ENCODE measurements at regions not wholly inside any gene's neighbourhood (a gene's known extent, or its start where the extent isn't known, plus 50 kb on each side); places are given as distances from the start of the nearest gene placed in this dataset.
"Not testable (repeated sequence)": the region's sequence is repeated elsewhere in the genome, so short reads cannot be mapped to it uniquely, and the experiment has no call there.

DNA sequence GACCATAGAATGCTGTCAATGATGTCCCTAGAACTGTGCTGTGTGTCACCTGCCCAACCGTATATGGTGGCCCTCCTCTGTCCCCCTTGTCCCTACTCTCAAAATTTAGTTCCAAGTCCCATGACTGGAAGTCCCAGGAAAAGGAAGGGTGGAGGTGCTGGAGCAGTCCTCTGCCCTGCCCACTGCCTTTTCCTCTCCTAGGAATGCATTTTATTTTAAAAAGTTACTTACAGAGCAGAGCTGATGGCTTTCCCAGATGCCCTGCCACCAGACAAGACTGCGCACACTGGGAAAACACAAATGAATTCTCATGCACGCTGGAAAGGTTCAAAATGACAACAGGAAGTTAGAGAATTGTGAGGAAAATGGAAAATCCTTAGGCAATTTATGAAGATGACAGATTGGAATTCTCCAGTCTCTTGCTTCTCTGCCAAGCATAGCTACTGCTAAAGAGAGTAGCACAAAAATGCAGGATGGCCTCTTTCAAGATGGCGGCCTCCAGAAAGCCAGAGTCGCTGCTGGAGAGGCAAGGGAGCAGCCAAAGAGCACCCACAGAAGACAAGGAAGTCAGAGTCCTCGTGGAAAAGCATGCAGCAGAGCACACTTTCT lies 117.1 kb upstream of the TSC22D1 start:
- Mint-ChIP-seq H3K27ac (no peak overlapping the region), H3K36me3 (no peaks in the 10 kb centered on the region), H3K9me3 (peaks cover 0 to 3% (median 0%) of the 10 kb centered on the region in 11 donors), H3K27me3 (peaks cover 6 to 30% (median 13%) of the 10 kb centered on the region in 5 donors), H3K4me1 (no peaks in the 10 kb centered on the region), H3K4me3 (no peak overlapping the region)
- ChIA-PET POLR2A (no interaction called here), CTCF (no interaction called here)
- Histone ChIP-seq H3K9me3 (ENCODE audit: control insufficient read depth in 2 of 3, low read length in 3 of 3) (no peaks in the 10 kb centered on the region), H3K4me3 (ENCODE audit: low read length) (no peak overlapping the region), H3K36me3 (ENCODE audit: control insufficient read depth in 2 of 3, insufficient read depth in 3 of 3, low read length in 3 of 3) (no peaks in the 10 kb centered on the region), H3K4me1 (ENCODE audit: control insufficient read depth in 2 of 2, insufficient read depth in 2 of 2, low read length in 2 of 2) (no peaks in the 10 kb centered on the region), H3K27me3 (ENCODE audit: control insufficient read depth in 2 of 2, insufficient read depth in 2 of 2, low read length in 2 of 2) (no peaks in the 10 kb centered on the region), H3K27ac (ENCODE audit: low read depth, low read length) (no peak overlapping the region)
- ATAC-seq (no peak), DNase-seq (no peak)
- intact Hi-C loops (cut with micrococcal nuclease): no loop called here

DNA sequence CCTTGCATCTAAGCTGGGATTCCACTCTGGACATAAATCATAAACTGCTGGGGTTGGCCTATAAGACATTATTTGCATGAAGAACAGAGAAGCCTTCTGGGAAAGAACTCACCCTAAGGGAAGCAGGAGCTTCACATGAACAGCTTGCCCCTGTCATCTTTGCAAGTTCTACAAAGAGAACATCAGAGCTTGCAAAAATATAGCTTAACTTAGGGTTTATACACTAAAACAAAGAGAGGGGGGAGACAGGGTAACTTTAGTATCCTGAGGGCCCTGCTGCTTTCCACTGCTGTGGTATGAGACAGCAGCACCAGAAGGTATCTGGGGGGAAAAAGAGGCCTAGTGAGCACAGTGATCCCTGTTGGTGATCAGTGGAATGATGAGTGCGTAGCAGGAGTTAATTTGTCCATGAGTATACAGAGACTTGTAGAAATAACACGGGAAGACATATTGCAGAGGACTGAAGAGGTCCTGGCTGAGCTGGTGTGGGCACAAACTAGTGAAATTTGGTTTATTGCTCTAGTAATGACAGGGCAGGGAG lies 116.1 kb upstream of the TSC22D1 start:
- Mint-ChIP-seq H3K36me3 (no peaks in the 10 kb centered on the region), H3K27me3 (peaks cover 6 to 30% (median 12%) of the 10 kb centered on the region in 5 donors), H3K27ac (no peak overlapping the region), H3K9me3 (peaks cover 0 to 3% (median 0%) of the 10 kb centered on the region in 11 donors), H3K4me3 (no peak overlapping the region), H3K4me1 (no peaks in the 10 kb centered on the region)
- H3K9me3 ChIP-seq (ENCODE audit: control insufficient read depth in 2 of 3, low read length in 3 of 3): no peaks in the 10 kb centered on the region
- no peak overlapping the region for H3K27ac ChIP-seq (ENCODE audit: low read depth, low read length)
- H3K4me1 ChIP-seq (ENCODE audit: control insufficient read depth in 2 of 2, insufficient read depth in 2 of 2, low read length in 2 of 2): no peaks in the 10 kb centered on the region
- CTCF ChIA-PET: no interaction called here
- DNase-seq (no peak), ATAC-seq (no peak)
- intact Hi-C loops (cut with micrococcal nuclease): no loop called here
- H3K27me3 ChIP-seq (ENCODE audit: control insufficient read depth in 2 of 2, insufficient read depth in 2 of 2, low read length in 2 of 2): no peaks in the 10 kb centered on the region
- H3K4me3 ChIP-seq (ENCODE audit: low read length): no peak overlapping the region
- POLR2A ChIA-PET: no interaction called here
- no peaks in the 10 kb centered on the region for H3K36me3 ChIP-seq (ENCODE audit: control insufficient read depth in 2 of 3, insufficient read depth in 3 of 3, low read length in 3 of 3)

DNA sequence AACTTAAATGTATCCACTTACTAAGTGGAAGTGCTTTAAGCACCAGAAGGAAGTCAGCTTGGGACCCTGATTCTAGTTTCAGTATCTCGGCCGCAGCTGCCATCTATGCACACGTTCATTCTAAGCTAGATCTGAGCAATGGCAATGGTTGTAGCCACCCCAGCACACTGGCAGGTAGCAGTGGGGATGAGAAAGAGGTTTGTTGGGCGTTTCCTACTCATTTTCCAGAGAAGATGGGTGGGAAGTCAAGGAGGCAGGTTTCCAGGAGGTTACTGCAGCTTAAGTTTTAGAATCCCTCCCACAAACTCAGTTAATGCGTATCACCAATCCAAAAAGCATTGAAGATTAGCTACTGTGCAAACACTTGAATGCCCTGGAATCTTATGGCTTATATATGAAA lies 114.2 kb upstream of the TSC22D1 start:
- ATAC-seq (no peak), DNase-seq (no peak)
- peaks cover 0 to 15% (median 6%) of the 10 kb centered on the region in 11 donors for H3K9me3 Mint-ChIP-seq
- Histone ChIP-seq H3K9me3 (ENCODE audit: control insufficient read depth in 2 of 3, low read length in 3 of 3) (no peaks in the 10 kb centered on the region), H3K27me3 (ENCODE audit: control insufficient read depth in 2 of 2, insufficient read depth in 2 of 2, low read length in 2 of 2) (no peaks in the 10 kb centered on the region), H3K36me3 (ENCODE audit: control insufficient read depth in 2 of 3, insufficient read depth in 3 of 3, low read length in 3 of 3) (no peaks in the 10 kb centered on the region), H3K4me3 (ENCODE audit: low read length) (no peak overlapping the region), H3K27ac (ENCODE audit: low read depth, low read length) (no peak overlapping the region), H3K4me1 (ENCODE audit: control insufficient read depth in 2 of 2, insufficient read depth in 2 of 2, low read length in 2 of 2) (no peaks in the 10 kb centered on the region)
- peaks cover 0 to 11% (median 0%) of the 10 kb centered on the region in 7 donors for H3K4me1 Mint-ChIP-seq
- H3K36me3 Mint-ChIP-seq: peaks cover 0 to 10% (median 0%) of the 10 kb centered on the region in 5 donors
- peaks cover 6 to 30% (median 11%) of the 10 kb centered on the region in 5 donors for H3K27me3 Mint-ChIP-seq
- ChIA-PET POLR2A (no interaction called here), CTCF (no interaction called here)
- intact Hi-C loops (cut with micrococcal nuclease): no loop called here
- H3K4me3 Mint-ChIP-seq: no peak overlapping the region
- H3K27ac Mint-ChIP-seq: no peak overlapping the region

DNA sequence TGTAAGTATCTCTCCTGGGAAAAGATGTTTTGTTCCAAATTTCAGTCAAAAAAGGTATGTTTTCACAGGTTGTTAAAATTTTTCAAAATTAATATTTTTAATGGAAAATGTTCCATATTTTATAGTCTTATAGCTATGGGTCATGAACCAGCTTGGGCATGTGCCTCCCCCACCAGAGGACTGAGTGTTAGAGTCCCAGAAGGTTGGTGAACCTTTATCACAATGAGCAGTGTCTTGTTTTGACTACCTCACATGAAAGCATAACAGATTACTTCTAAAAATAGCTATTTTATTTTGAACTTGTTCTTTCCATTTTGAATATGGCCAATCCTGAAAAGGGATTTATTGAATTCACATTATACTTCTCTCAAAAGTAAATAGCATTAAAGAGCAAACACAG lies 112.5 kb upstream of the TSC22D1 start:
- Mint-ChIP-seq H3K27ac (no peak overlapping the region), H3K4me3 (no peak overlapping the region), H3K27me3 (peaks cover 5 to 21% (median 11%) of the 10 kb centered on the region in 5 donors), H3K9me3 (peaks cover 0 to 19% (median 7%) of the 10 kb centered on the region in 11 donors), H3K36me3 (peaks cover 0 to 10% (median 0%) of the 10 kb centered on the region in 5 donors), H3K4me1 (peaks cover 0 to 14% (median 0%) of the 10 kb centered on the region in 7 donors)
- H3K27me3 ChIP-seq (ENCODE audit: control insufficient read depth in 2 of 2, insufficient read depth in 2 of 2, low read length in 2 of 2): no peaks in the 10 kb centered on the region
- H3K27ac ChIP-seq (ENCODE audit: low read depth, low read length): no peak overlapping the region
- ChIA-PET CTCF (no interaction called here), POLR2A (no interaction called here)
- no peak for ATAC-seq
- no peaks in the 10 kb centered on the region for H3K36me3 ChIP-seq (ENCODE audit: control insufficient read depth in 2 of 3, insufficient read depth in 3 of 3, low read length in 3 of 3)
- intact Hi-C loops (cut with micrococcal nuclease): no loop called here
- no peak for DNase-seq
- no peak overlapping the region for H3K4me3 ChIP-seq (ENCODE audit: low read length)
- H3K9me3 ChIP-seq (ENCODE audit: control insufficient read depth in 2 of 3, low read length in 3 of 3): no peaks in the 10 kb centered on the region
- no peaks in the 10 kb centered on the region for H3K4me1 ChIP-seq (ENCODE audit: control insufficient read depth in 2 of 2, insufficient read depth in 2 of 2, low read length in 2 of 2)

DNA sequence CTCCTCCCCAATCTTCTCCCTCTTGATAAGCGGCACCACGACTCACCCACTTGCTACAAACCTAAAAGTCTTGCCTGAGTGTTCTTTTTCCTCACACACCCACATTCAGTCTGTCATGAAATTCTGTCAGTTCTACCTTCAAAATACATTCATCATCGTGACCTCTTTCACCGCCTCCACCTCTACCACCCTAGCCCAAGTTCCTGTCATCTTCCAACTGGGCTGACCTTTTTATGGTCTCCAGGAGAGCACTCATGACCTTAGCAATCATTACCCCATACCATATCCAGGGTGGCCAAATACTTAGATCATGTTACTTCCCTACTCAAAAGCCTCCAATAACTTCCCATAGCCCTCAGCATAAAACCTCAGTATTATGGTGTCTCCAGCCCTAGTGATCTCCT lies 110.4 kb upstream of the TSC22D1 start:
- peaks cover 0 to 21% (median 8%) of the 10 kb centered on the region in 11 donors for H3K9me3 Mint-ChIP-seq
- POLR2A ChIA-PET: no interaction called here
- CTCF ChIA-PET: no interaction called here
- ATAC-seq (no peak), DNase-seq (no peak)
- peaks cover 5 to 14% (median 11%) of the 10 kb centered on the region in 5 donors for H3K27me3 Mint-ChIP-seq
- Histone ChIP-seq H3K4me1 (ENCODE audit: control insufficient read depth in 2 of 2, insufficient read depth in 2 of 2, low read length in 2 of 2) (no peaks in the 10 kb centered on the region), H3K4me3 (ENCODE audit: low read length) (no peak overlapping the region), H3K27ac (ENCODE audit: low read depth, low read length) (no peak overlapping the region), H3K9me3 (ENCODE audit: control insufficient read depth in 2 of 3, low read length in 3 of 3) (no peaks in the 10 kb centered on the region), H3K36me3 (ENCODE audit: control insufficient read depth in 2 of 3, insufficient read depth in 3 of 3, low read length in 3 of 3) (no peaks in the 10 kb centered on the region), H3K27me3 (ENCODE audit: control insufficient read depth in 2 of 2, insufficient read depth in 2 of 2, low read length in 2 of 2) (no peaks in the 10 kb centered on the region)
- peaks cover 0 to 10% (median 0%) of the 10 kb centered on the region in 5 donors for H3K36me3 Mint-ChIP-seq
- H3K4me3 Mint-ChIP-seq: peak overlapping the region in 1 of 10 donors; percentile 18
- intact Hi-C loops (cut with micrococcal nuclease): no loop called here
- no peak overlapping the region for H3K27ac Mint-ChIP-seq
- H3K4me1 Mint-ChIP-seq: peaks cover 0 to 14% (median 0%) of the 10 kb centered on the region in 7 donors

DNA sequence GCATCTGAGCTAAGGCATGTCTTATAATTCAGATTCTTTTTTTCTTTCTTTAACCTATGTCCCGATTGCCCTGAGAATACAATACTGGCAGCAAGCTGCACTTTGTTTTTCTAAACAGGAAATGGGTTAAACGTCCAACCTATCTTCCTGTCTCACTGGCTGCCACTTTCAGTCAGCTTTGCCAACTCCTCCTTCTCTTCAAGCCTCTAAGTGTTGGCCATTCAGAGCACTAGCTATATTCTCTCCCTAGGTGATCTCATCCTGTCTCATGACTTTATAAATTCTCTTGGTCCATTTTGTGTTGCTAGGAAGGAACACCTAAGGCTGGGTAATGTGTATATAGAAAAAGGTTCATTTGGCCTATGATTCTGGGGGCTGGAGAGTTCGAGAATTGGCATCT lies 109.5 kb upstream of the TSC22D1 start:
- no peak for DNase-seq
- no peak overlapping the region for H3K4me3 Mint-ChIP-seq
- Histone ChIP-seq H3K4me3 (ENCODE audit: low read length) (no peak overlapping the region), H3K4me1 (ENCODE audit: control insufficient read depth in 2 of 2, insufficient read depth in 2 of 2, low read length in 2 of 2) (no peaks in the 10 kb centered on the region), H3K36me3 (ENCODE audit: control insufficient read depth in 2 of 3, insufficient read depth in 3 of 3, low read length in 3 of 3) (no peaks in the 10 kb centered on the region), H3K9me3 (ENCODE audit: control insufficient read depth in 2 of 3, low read length in 3 of 3) (no peaks in the 10 kb centered on the region), H3K27me3 (ENCODE audit: control insufficient read depth in 2 of 2, insufficient read depth in 2 of 2, low read length in 2 of 2) (no peaks in the 10 kb centered on the region), H3K27ac (ENCODE audit: low read depth, low read length) (no peak overlapping the region)
- peaks cover 0 to 14% (median 0%) of the 10 kb centered on the region in 7 donors for H3K4me1 Mint-ChIP-seq
- ChIA-PET CTCF (no interaction called here), POLR2A (no interaction called here)
- intact Hi-C loops (cut with micrococcal nuclease): no loop called here
- H3K27ac Mint-ChIP-seq: no peak overlapping the region
- H3K9me3 Mint-ChIP-seq: peaks cover 4 to 21% (median 9%) of the 10 kb centered on the region in 11 donors
- peaks cover 0 to 12% (median 0%) of the 10 kb centered on the region in 5 donors for H3K36me3 Mint-ChIP-seq
- ATAC-seq: no peak
- H3K27me3 Mint-ChIP-seq: peaks cover 5 to 14% (median 11%) of the 10 kb centered on the region in 5 donors

DNA sequence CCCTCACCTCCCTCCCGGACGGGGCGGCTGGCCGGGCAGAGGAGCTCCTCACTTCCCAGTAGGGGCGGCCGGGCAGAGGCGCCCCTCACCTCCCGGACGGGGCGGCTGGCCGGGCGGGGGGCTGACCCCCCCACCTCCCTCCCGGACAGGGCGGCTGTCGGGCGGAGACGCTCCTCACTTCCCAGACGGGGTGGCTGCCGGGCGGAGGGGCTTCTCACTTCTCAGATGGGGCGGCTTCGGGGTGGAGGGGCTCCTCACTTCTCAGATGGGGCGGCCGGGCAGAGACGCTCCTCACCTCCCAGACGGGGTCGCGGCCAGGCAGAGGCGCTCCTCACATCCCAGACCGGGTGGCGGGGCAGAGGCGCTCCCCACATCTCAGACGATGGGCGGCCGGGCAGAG lies 106.3 kb upstream of the TSC22D1 start:
- H3K36me3 ChIP-seq (ENCODE audit: control insufficient read depth in 2 of 3, insufficient read depth in 3 of 3, low read length in 3 of 3); H3K9me3 ChIP-seq (ENCODE audit: control insufficient read depth in 2 of 3, low read length in 3 of 3); ATAC-seq; CTCF ChIA-PET; H3K27me3 Mint-ChIP-seq; H3K27me3 ChIP-seq (ENCODE audit: control insufficient read depth in 2 of 2, insufficient read depth in 2 of 2, low read length in 2 of 2); POLR2A ChIA-PET; H3K27ac ChIP-seq (ENCODE audit: low read depth, low read length); H3K4me3 ChIP-seq (ENCODE audit: low read length); DNase-seq; H3K4me3 Mint-ChIP-seq; H3K4me1 ChIP-seq (ENCODE audit: control insufficient read depth in 2 of 2, insufficient read depth in 2 of 2, low read length in 2 of 2); H3K27ac Mint-ChIP-seq; intact Hi-C loops (cut with micrococcal nuclease): not testable (repeated sequence)
- Mint-ChIP-seq H3K36me3 (peaks cover 0 to 12% (median 0%) of the 10 kb centered on the region in 5 donors), H3K4me1 (peaks cover 0 to 14% (median 0%) of the 10 kb centered on the region in 7 donors), H3K9me3 (peaks cover 6 to 22% (median 12%) of the 10 kb centered on the region in 11 donors)
